ENCODE measurements at regions not wholly inside any gene's neighbourhood (a gene's known extent, or its start where the extent isn't known, plus 50 kb on each side); places are given as distances from the start of the nearest gene placed in this dataset.

DNA sequence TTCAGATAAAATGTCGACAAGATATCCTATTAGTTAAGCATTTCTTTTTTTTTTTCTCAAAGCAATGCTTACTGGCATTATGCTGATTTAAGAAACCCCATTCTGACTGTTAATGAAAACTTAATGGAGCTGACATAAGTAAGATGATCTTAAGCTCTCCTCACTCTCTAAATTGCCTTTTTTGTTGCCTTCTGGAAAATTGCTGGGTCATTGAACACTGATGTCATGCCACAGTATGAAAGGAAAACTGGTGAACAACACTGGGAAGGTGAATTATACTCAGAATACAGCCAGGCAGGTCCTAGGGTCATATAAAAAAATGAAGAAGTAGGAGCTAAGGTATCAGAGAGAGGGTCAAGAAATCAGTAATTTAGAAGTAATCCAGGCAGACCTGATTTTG, 179.9 kb downstream of the BTG1 start:
- Histone ChIP-seq H3K9me3 (ENCODE audit: insufficient read depth, low read depth, low read length) (peaks cover 6% of the 10 kb centered on the region; the same call in 1 of the 2 replicates), H3K27ac (ENCODE audit: low read depth, low read length) (no peak overlapping the region), H3K9ac (ENCODE audit: low read depth, low read length) (no peak overlapping the region), H3K27me3 (ENCODE audit: insufficient read depth, low read length) (no peaks in the 10 kb centered on the region), H3K4me3 (ENCODE audit: low read length) (no peak overlapping the region), H3K36me3 (ENCODE audit: insufficient read depth, low read length) (no peaks in the 10 kb centered on the region), H3K4me1 (ENCODE audit: insufficient read depth, low read length) (no peaks in the 10 kb centered on the region)
- WGBS = 89% methylated on average over 1 of the region's 1 CpG

DNA sequence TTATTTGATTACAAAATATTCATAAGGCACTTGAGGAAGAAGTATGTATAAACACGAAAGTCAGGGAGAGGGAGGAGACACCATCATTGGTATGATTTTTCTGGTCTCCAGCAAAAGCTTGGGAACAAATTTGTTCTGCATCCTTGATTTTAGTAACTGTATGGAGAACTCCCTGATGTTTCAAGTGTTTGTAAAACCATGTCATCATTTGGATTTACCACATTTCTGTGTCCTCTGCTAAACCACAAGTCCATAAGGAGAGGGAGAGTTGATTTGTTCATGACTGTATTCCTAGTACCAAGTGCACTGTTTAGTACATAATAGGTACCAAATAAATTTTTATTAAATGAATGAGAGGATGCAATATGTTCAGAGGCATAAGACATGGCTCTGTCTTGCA, 181.1 kb downstream of the BTG1 start:
- Histone ChIP-seq H3K4me1 (ENCODE audit: insufficient read depth, low read length) (no peaks in the 10 kb centered on the region), H3K27ac (ENCODE audit: low read depth, low read length) (no peak overlapping the region), H3K9ac (ENCODE audit: low read depth, low read length) (no peak overlapping the region), H3K4me3 (ENCODE audit: low read length) (no peak overlapping the region), H3K9me3 (ENCODE audit: insufficient read depth, low read depth, low read length) (no peaks in the 10 kb centered on the region), H3K27me3 (ENCODE audit: insufficient read depth, low read length) (no peaks in the 10 kb centered on the region), H3K36me3 (ENCODE audit: insufficient read depth, low read length) (no peaks in the 10 kb centered on the region)
- WGBS = 93% methylated on average over 1 of the region's 1 CpG

DNA sequence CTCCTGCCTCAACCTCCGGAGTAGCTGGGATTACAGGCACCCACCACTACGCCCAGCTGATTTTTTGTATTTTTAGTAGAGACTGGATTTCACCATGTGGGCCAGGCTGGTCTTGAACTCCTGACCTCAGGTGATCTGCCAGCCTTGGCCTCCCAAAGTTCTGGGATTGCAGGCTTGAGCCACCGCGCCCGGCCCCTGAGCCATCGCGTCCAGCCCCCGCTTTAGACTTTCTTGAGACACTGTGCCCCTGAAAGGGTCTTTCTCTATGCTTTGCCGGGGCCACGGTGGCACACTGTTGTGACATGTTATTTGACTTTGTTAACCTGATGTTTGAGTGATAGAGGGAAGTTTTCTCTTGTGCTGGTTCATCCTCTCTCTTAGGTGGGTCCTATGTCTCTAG, 186.4 kb downstream of the BTG1 start:
- Histone ChIP-seq H3K36me3 (ENCODE audit: insufficient read depth, low read length) (no peaks in the 10 kb centered on the region), H3K27me3 (ENCODE audit: insufficient read depth, low read length) (no peaks in the 10 kb centered on the region), H3K27ac (ENCODE audit: low read depth, low read length) (no peak overlapping the region), H3K9ac (ENCODE audit: low read depth, low read length) (no peak overlapping the region), H3K9me3 (ENCODE audit: insufficient read depth, low read depth, low read length) (no peaks in the 10 kb centered on the region), H3K4me1 (ENCODE audit: insufficient read depth, low read length) (no peaks in the 10 kb centered on the region), H3K4me3 (ENCODE audit: low read length) (no peak overlapping the region)
- 94% methylated on average over 10 of the region's 10 CpGs for WGBS

DNA sequence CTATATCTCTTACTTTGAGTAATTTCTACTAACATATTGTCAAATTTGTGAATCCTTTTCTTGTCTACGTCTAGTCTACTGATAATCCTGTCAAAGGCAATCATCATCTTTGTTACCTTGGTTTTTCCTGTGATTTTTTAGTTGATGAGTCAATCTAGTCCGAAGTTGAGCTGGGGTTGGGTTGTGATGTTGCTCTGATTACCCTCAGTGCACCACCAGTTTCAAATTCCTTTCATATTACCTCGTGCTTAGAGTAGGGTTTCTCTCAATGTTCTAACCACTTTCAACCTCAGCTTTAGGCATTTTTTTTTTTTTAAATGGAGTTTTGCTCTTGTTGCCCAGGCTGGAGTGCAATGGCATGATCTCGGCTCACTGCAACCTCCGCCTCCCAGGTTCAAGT, 186.8 kb downstream of the BTG1 start:
- Histone ChIP-seq H3K4me1 (ENCODE audit: insufficient read depth, low read length) (no peaks in the 10 kb centered on the region), H3K36me3 (ENCODE audit: insufficient read depth, low read length) (no peaks in the 10 kb centered on the region), H3K4me3 (ENCODE audit: low read length) (no peak overlapping the region), H3K27me3 (ENCODE audit: insufficient read depth, low read length) (no peaks in the 10 kb centered on the region), H3K27ac (ENCODE audit: low read depth, low read length) (no peak overlapping the region), H3K9me3 (ENCODE audit: insufficient read depth, low read depth, low read length) (no peaks in the 10 kb centered on the region), H3K9ac (ENCODE audit: low read depth, low read length) (no peak overlapping the region)
- WGBS = 88% methylated on average over 5 of the region's 5 CpGs

DNA sequence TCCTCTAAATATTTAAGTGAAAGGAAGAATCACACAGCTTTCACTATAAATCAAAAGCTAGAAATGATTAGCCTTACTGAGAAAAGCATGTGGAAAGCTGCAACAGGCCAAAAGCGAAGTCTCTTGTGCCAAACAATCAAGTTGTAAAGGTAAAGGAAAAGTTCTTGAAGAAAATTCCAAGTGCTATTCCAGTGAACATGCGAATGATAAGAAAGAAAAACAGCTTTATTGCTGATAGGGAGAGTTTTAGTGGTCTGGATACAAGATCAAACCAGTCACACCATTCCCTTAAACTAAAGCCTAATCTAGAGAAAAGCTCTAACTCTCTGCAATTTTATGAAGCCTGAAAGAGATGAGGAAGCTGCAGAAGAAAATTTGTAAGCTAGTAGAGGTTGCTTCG, 190.9 kb downstream of the BTG1 start:
- Histone ChIP-seq H3K9ac (ENCODE audit: low read depth, low read length) (no peak overlapping the region), H3K27ac (ENCODE audit: low read depth, low read length) (no peak overlapping the region), H3K27me3 (ENCODE audit: insufficient read depth, low read length) (no peaks in the 10 kb centered on the region), H3K4me3 (ENCODE audit: low read length) (no peak overlapping the region), H3K4me1 (ENCODE audit: insufficient read depth, low read length) (no peaks in the 10 kb centered on the region), H3K36me3 (ENCODE audit: insufficient read depth, low read length) (no peaks in the 10 kb centered on the region), H3K9me3 (ENCODE audit: insufficient read depth, low read depth, low read length) (no peaks in the 10 kb centered on the region)
- WGBS = 87% methylated on average over 2 of the region's 3 CpGs

DNA sequence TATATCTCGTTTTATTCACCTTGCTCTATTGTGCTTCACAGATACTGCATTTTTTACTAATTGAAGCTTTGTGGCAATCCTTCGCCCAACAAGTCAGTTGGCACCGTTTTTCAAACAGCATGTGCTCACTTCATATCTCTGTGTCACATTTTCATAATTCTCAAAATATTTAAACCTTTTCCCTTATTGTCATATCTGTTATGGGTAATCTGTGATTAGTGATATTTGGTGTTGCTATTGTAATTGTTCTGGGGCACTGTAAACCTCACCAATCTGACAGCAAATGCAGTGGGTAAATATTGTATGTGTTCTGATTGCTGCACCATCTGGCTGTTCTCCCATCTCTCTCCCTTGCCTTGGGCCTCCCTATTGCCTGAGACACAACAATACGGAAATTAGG, 191.3 kb downstream of the BTG1 start:
- Histone ChIP-seq H3K4me3 (ENCODE audit: low read length) (no peak overlapping the region), H3K9me3 (ENCODE audit: insufficient read depth, low read depth, low read length) (no peaks in the 10 kb centered on the region), H3K9ac (ENCODE audit: low read depth, low read length) (no peak overlapping the region), H3K27ac (ENCODE audit: low read depth, low read length) (no peak overlapping the region), H3K27me3 (ENCODE audit: insufficient read depth, low read length) (no peaks in the 10 kb centered on the region), H3K36me3 (ENCODE audit: insufficient read depth, low read length) (no peaks in the 10 kb centered on the region), H3K4me1 (ENCODE audit: insufficient read depth, low read length) (no peaks in the 10 kb centered on the region)
- 72% methylated on average over 4 of the region's 4 CpGs for WGBS

DNA sequence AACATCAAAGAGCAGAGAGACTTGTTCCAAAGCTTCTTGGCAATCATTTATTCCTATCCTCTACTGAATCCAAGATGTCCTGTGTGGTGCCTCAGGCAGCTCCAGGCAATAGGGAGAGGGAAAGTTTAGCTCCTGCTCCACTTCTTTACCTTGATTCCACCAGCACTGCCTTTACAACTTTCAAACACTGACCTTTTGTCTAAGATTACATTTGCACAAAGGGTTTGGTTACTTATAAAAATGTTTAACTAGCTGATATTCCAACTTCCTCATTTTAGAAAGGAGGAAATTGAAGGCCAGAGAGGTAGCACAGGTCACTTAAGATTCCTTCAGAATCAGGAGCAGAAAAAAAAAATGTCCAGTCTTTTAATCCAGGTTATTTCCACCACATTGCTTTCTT, 192.7 kb downstream of the BTG1 start:
- H3K9me3 ChIP-seq (ENCODE audit: insufficient read depth, low read depth, low read length) = no peaks in the 10 kb centered on the region
- no peak overlapping the region for H3K27ac ChIP-seq (ENCODE audit: low read depth, low read length)
- H3K27me3 ChIP-seq (ENCODE audit: insufficient read depth, low read length) = no peaks in the 10 kb centered on the region
- no peak overlapping the region for H3K4me3 ChIP-seq (ENCODE audit: low read length)
- H3K9ac ChIP-seq (ENCODE audit: low read depth, low read length) = no peak overlapping the region
- H3K36me3 ChIP-seq (ENCODE audit: insufficient read depth, low read length) = no peaks in the 10 kb centered on the region
- H3K4me1 ChIP-seq (ENCODE audit: insufficient read depth, low read length) = no peaks in the 10 kb centered on the region

DNA sequence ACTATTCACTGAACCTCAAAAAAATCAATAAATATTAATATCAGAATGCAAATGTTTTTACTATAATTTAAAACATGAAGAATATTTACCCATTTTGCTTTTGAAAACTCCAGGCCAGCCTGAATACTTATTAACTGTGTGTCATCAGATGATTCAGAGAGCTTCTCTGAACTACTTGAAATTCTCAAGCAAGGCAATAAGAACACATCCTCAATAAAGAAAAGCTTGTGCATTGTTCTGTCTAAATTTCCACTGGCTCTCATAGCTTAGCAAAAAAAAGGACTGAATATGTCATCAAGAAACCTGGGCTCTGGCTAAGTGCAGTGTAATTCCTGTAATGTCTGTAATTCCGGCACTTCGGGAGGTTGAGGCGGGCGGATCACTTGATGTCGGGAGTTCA, 194.1 kb downstream of the BTG1 start:
- Histone ChIP-seq H3K9me3 (ENCODE audit: insufficient read depth, low read depth, low read length) (no peaks in the 10 kb centered on the region), H3K4me3 (ENCODE audit: low read length) (no peak overlapping the region), H3K4me1 (ENCODE audit: insufficient read depth, low read length) (no peaks in the 10 kb centered on the region), H3K27me3 (ENCODE audit: insufficient read depth, low read length) (no peaks in the 10 kb centered on the region), H3K9ac (ENCODE audit: low read depth, low read length) (no peak overlapping the region), H3K36me3 (ENCODE audit: insufficient read depth, low read length) (no peaks in the 10 kb centered on the region), H3K27ac (ENCODE audit: low read depth, low read length) (no peak overlapping the region)
- WGBS = 99% methylated on average over 5 of the region's 5 CpGs

DNA sequence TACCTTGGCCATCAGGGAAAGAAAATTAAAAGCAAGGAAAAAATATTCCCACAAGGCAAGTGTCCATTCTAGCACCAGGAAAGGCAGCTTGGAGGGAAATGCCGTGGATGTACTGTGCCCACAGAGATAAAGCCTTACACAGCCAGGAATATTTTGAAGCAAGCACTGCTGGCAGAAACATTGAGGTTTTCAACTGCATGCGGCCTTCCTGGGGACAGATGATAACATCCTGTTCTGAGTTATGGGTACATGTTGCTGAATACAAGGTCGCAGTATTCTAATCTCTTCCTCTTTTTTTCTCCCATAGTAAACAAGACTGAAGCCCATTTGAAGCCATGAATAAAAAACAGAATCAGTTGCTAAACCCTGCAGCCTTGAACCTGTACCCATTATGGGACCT, 197.1 kb downstream of the BTG1 start:
- no peaks in the 10 kb centered on the region for H3K36me3 ChIP-seq (ENCODE audit: insufficient read depth, low read length)
- no peak overlapping the region for H3K4me3 ChIP-seq (ENCODE audit: low read length)
- H3K27me3 ChIP-seq (ENCODE audit: insufficient read depth, low read length) = no peaks in the 10 kb centered on the region
- no peaks in the 10 kb centered on the region for H3K4me1 ChIP-seq (ENCODE audit: insufficient read depth, low read length)
- WGBS = 97% methylated on average over 3 of the region's 3 CpGs
- H3K9me3 ChIP-seq (ENCODE audit: insufficient read depth, low read depth, low read length) = no peaks in the 10 kb centered on the region
- no peak overlapping the region for H3K9ac ChIP-seq (ENCODE audit: low read depth, low read length)
- no peak overlapping the region for H3K27ac ChIP-seq (ENCODE audit: low read depth, low read length)

DNA sequence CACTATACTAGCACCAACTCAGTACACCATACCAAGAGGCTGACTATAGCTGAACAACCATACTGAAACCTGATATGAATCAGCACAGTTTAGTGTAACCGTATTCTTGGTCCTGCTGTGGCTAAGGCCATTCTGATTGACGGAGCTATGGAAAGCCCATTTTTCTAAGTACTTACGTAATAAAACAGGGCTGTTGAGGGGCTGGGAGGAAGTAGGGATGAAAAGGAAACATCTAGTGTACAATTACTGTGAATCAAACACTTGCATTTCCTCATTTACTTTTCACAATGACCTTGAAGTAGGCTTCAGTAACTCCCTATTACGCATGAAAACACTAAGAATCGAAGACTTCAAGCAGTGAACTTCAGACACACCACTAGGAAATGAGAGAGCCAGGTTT, 198.2 kb downstream of the BTG1 start:
- no peaks in the 10 kb centered on the region for H3K27me3 ChIP-seq (ENCODE audit: insufficient read depth, low read length)
- 95% methylated on average over 5 of the region's 5 CpGs for WGBS

DNA sequence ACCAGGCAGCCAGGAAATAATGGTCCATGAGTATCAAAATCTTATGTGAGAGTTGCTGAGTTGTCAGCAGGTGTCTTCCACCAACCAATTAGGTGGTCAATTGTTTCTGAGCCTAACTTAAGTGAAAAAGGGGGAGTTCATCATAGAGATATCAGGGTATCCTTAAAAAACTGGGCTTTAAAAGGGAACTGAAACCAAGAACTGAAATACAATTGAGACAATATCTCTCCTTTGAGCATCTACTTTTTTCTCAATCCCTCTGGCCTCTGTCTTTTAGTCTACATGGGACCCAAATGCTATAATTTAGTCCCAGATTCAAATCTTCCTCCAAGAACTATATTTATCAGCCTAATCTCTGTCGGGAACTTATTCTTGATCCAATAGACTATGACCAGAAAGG, 201.0 kb downstream of the BTG1 start:
- 100% methylated on average over 1 of the region's 1 CpG for WGBS
- Histone ChIP-seq H3K4me1 (ENCODE audit: insufficient read depth, low read length) (no peaks in the 10 kb centered on the region), H3K27ac (ENCODE audit: low read depth, low read length) (no peak overlapping the region), H3K9ac (ENCODE audit: low read depth, low read length) (no peak overlapping the region), H3K9me3 (ENCODE audit: insufficient read depth, low read depth, low read length) (no peaks in the 10 kb centered on the region), H3K27me3 (ENCODE audit: insufficient read depth, low read length) (no peaks in the 10 kb centered on the region), H3K4me3 (ENCODE audit: low read length) (no peak overlapping the region), H3K36me3 (ENCODE audit: insufficient read depth, low read length) (no peaks in the 10 kb centered on the region)

More for the DNA sequence above, 198.2 kb downstream of the BTG1 start:
- Histone ChIP-seq H3K9me3 (ENCODE audit: insufficient read depth, low read depth, low read length) (no peaks in the 10 kb centered on the region), H3K9ac (ENCODE audit: low read depth, low read length) (no peak overlapping the region), H3K27ac (ENCODE audit: low read depth, low read length) (no peak overlapping the region), H3K4me1 (ENCODE audit: insufficient read depth, low read length) (no peaks in the 10 kb centered on the region), H3K4me3 (ENCODE audit: low read length) (no peak overlapping the region), H3K36me3 (ENCODE audit: insufficient read depth, low read length) (no peaks in the 10 kb centered on the region)

DNA sequence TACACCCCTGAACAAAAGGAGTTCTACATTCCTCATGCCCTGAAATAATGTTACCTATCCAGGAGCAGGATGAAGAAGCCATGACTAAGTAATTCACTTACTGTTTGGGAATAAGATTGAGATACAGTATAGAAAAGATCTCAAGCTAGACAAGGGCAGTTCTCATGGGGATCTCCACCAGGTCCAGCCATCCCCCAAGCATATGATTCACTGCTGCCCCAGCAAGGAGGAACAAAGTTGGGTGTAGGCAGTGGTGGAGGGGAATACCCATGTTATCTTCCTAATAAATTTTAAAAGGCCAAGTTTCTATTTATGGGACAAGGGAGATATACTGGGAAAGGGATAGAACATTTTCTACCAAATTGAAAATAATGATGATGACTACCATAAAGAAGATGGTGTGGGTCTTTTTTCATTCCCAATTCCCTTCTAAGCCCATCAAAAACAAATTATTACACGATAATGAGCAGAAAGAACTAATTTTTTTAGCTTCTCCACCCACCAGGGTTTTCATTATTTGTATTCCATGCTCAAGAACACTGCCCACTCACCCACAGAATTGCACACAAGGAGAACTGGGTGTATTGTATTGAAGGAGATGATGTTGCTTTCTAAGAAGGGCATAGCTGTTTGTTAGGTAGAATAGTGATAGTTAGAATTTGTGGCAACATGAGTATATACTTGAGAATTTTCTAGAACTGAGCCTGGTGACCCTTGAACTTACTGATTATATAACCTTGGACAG, 204.6 kb downstream of the BTG1 start:
- H3K27ac ChIP-seq (ENCODE audit: low read depth, low read length) = no peak overlapping the region
- 93% methylated on average over 1 of the region's 1 CpG for WGBS
- no peaks in the 10 kb centered on the region for H3K4me1 ChIP-seq (ENCODE audit: insufficient read depth, low read length)
- H3K9ac ChIP-seq (ENCODE audit: low read depth, low read length) = no peak overlapping the region
- H3K9me3 ChIP-seq (ENCODE audit: insufficient read depth, low read depth, low read length) = no peaks in the 10 kb centered on the region
- H3K4me3 ChIP-seq (ENCODE audit: low read length) = no peak overlapping the region
- H3K27me3 ChIP-seq (ENCODE audit: insufficient read depth, low read length) = no peaks in the 10 kb centered on the region
- no peaks in the 10 kb centered on the region for H3K36me3 ChIP-seq (ENCODE audit: insufficient read depth, low read length)
